Right lobe of liver (tissue), 6 donors: ENCODE measurements at regions not wholly inside any gene's neighbourhood (a gene's known extent, or its start where the extent isn't known, plus 50 kb on each side); places are given as distances from the start of the nearest gene placed in this dataset.

ENCODE experiments used
- ATAC-seq, 4 donors: fragments of 200-7000 bp; cut with Tn5 transposase; one replicate each; pipeline ENCODE4 v1.9.1; 2020; ENCODE audit warnings: mild to moderate bottlenecking in 4 of 4, moderate library complexity in 4 of 4
- DNase-seq, 3 donors: peaks; one replicate each; pipeline ENCODE4 v3.0.0-alpha.2; 2020
- H3K27ac ChIP-seq, 3 donors: fragments of 200-600 bp; one replicate each; pipeline ENCODE4 v1.8.0; 2022
- H3K27me3 ChIP-seq, 2 donors: fragments of 200-600 bp; one replicate each; pipeline ENCODE4 v1.8.0; 2022
- H3K36me3 ChIP-seq, 4 donors: fragments of 200-600 bp; sonication (generic) in 1 of 4; one replicate each; pipeline versions ENCODE4 v1.5.1 to v1.8.0; 2017 to 2022; ENCODE audit warnings: control low read depth in 1 of 4
- H3K4me1 ChIP-seq, 4 donors: fragments of 200-600 bp; sonication (generic) in 1 of 4; one replicate each; pipeline versions ENCODE4 v1.5.1 to v1.8.0; 2017 to 2022; ENCODE audit warnings: control low read depth in 1 of 4
- H3K4me3 ChIP-seq, 3 donors: fragments of 200-600 bp; one replicate each; pipeline ENCODE4 v1.8.0; 2022
- H3K9me3 ChIP-seq, 4 donors: fragments of 200-600 bp; sonication (generic) in 1 of 4; one replicate each; pipeline versions ENCODE4 v1.5.1 to v1.8.0; 2017 to 2022; ENCODE audit warnings: control low read depth in 1 of 4
- POLR2A ChIP-seq: fragments of 450-650 bp; IDR thresholded peaks from one replicate; pipeline ENCODE4 v1.6.1; 2017; ENCODE audit warnings: antibody characterized with exemption, mild to moderate bottlenecking
- WGBS: methylation state at CpG from one replicate; pipeline ENCODE4 v1.1.6; 2018; ENCODE audit warnings: low coverage, low lambda C conversion rate; ENCODE audit not compliant: insufficient coverage; ENCODE audit errors: missing lambda C conversion rate; 5-methylcytosine and 5-hydroxymethylcytosine counted together
- intact Hi-C, 2 donors: fragments of 100-400 bp; cut with DNase I; formaldehyde crosslinking; loops; one replicate each; pipeline versions ENCODE4 v1.11.2 to v1.14.1; 2022
- TF ChIP-seq, protein P1 (sequence below), 4 donors: fragments of 200-600 bp in 3 of 4; fragments of 450-650 bp in 1 of 4; IDR thresholded peaks; one replicate each; pipeline versions ENCODE4 v1.5.1 to v1.8.0; 2016 to 2022; ENCODE audit warnings: antibody characterized with exemption in 4 of 4, mild to moderate bottlenecking in 2 of 4
- donor health status: DM: no; HTN: yes; CAD: no.
- donor health status: DM: no; HTN: no; CAD: no.
- donor health status: DM: no; HTN: no; CAD: no.
- donor health status: DM: no; HTN: yes; CAD: no.
- donor health status: DM: no; HTN: yes; CAD: no.

DNA sequence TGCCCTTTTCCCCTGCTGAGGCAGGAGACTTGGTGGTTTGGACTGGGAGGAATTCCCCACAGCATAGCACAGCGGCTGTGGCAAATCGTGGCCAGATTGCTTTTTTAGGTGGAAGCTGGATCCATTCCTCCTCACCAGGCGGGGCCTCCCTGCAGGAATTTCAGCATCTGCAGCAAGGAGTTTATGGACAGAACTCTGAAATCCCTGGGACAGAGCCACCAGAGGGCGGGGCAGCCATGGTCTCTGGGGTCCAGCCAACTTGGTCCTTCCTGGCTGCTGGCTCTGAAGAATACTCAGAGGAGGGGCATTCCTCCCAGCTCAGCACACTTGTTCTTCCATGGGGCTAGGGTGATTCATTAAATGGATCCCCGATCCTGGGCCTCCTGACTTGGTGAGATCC is 794.3 kb downstream of the SH3BGRL start:
- no peak overlapping the region for H3K27ac ChIP-seq
- H3K4me3 ChIP-seq = no peak overlapping the region
- H3K27me3 ChIP-seq = no peaks in the 10 kb centered on the region
- no peak for DNase-seq
- TF ChIP-seq, protein P1, sequence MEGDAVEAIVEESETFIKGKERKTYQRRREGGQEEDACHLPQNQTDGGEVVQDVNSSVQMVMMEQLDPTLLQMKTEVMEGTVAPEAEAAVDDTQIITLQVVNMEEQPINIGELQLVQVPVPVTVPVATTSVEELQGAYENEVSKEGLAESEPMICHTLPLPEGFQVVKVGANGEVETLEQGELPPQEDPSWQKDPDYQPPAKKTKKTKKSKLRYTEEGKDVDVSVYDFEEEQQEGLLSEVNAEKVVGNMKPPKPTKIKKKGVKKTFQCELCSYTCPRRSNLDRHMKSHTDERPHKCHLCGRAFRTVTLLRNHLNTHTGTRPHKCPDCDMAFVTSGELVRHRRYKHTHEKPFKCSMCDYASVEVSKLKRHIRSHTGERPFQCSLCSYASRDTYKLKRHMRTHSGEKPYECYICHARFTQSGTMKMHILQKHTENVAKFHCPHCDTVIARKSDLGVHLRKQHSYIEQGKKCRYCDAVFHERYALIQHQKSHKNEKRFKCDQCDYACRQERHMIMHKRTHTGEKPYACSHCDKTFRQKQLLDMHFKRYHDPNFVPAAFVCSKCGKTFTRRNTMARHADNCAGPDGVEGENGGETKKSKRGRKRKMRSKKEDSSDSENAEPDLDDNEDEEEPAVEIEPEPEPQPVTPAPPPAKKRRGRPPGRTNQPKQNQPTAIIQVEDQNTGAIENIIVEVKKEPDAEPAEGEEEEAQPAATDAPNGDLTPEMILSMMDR (IDR thresholded peaks at IDR 0.05) = no peak
- no peak for TF ChIP-seq POLR2A
- H3K4me1 ChIP-seq = no peaks in the 10 kb centered on the region
- no peak for ATAC-seq
- 40% methylated on average over 3 of the region's 5 CpGs for WGBS
- H3K36me3 ChIP-seq = no peaks in the 10 kb centered on the region
- intact Hi-C loops = no loop called here
- H3K9me3 ChIP-seq = peaks cover 0 to 7% (median 0%) of the 10 kb centered on the region in 4 donors

DNA sequence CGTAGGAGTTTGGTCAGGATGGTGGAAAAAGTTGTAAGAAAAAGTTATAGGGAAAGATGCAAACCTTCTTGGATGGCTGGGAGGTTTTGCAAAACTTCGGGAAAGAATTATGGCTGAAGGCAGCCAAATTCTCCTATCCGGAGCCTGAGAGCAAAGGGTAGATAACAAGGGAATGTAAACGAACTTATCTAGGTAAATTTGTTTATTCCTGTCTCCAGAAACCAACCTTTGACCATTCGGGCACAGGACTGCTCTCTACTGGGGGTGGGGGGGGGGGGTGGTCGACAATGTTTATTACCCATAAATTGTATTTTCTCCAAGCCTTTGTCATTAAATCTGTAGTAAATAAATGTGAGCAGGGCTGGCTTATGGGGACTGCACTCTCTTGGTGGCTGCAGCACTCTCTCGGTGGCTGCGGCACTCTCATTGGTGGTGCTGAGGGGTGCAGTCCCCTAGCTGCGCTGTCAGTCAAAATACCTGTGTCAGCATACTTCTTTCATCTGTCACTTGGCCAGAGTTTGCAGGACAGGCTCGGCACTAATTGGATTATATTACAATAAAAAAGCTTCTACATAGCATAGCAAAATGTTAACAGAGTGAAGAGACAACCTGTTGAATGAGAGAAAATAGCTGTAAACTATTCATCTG is 827.8 kb downstream of the SH3BGRL start:
- H3K27ac ChIP-seq = peak overlapping the region in 2 of 3 donors; percentile 50 to 81
- TF ChIP-seq, protein P1 (IDR thresholded peaks at IDR 0.05) = no peak
- TF ChIP-seq POLR2A = no peak
- intact Hi-C loops = no loop called here
- peaks cover 0 to 6% (median 0%) of the 10 kb centered on the region in 4 donors for H3K4me1 ChIP-seq
- no peaks in the 10 kb centered on the region for H3K27me3 ChIP-seq
- 27% methylated on average over 7 of the region's 10 CpGs for WGBS
- no peak for DNase-seq
- H3K4me3 ChIP-seq = peak overlapping the region in 1 of 3 donors; percentile 3
- peaks cover 0 to 4% (median 1%) of the 10 kb centered on the region in 4 donors for H3K9me3 ChIP-seq
- no peaks in the 10 kb centered on the region for H3K36me3 ChIP-seq
- peak; percentile 77 to 98 (median 80) for ATAC-seq

DNA sequence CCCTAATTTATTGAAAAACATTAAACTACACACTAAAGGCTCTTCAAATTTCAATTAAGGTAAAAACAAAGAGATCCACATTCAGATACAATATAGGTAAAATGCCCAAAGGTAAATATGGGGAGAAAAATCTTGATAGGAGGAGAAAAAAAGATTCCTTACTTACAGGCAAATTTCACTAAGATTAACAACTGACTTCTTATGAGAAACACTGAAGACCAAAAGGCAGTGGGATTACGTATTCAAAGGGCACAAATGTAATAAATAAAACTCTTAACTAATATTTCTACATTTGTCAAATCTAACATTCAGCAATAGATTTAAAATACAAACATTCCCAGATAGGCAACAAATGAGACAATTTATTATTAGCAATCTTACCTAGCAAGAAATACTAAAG is 829.3 kb downstream of the SH3BGRL start:
- TF ChIP-seq POLR2A = no peak
- TF ChIP-seq, protein P1 (IDR thresholded peaks at IDR 0.05) = no peak

DNA sequence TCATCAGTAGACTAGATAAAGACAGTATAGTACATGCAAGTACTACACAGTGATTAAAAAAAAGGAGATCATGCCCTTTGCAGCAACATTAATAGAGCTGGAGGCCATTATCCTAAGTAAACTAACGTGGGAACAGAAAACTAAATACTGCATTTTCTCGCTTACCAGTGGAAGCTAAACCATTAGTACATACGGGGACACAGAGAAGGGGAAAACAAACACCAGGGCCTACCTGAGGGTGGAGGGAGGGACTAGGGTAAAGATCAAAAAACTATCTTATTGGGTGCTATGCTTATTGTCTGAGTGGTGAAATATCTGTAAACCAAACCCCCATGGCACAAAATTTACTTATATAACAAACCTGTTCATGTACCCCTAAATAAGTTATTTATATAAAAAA is 836.9 kb downstream of the SH3BGRL start:
- intact Hi-C loops = no loop called here
- WGBS = 52% methylated on average over 3 of the region's 3 CpGs
- TF ChIP-seq POLR2A = no peak
- TF ChIP-seq, protein P1 (IDR thresholded peaks at IDR 0.05) = no peak
- DNase-seq = no peak
- peak; percentile 50 to 92 (median 68) for ATAC-seq
- H3K4me1 ChIP-seq = no peaks in the 10 kb centered on the region
- peak overlapping the region in 1 of 3 donors; percentile 64 for H3K27ac ChIP-seq
- no peaks in the 10 kb centered on the region for H3K9me3 ChIP-seq
- no peaks in the 10 kb centered on the region for H3K27me3 ChIP-seq
- H3K36me3 ChIP-seq = no peaks in the 10 kb centered on the region
- no peak overlapping the region for H3K4me3 ChIP-seq

More for the DNA sequence above, 829.3 kb downstream of the SH3BGRL start:
- no peaks in the 10 kb centered on the region for H3K36me3 ChIP-seq
- peaks cover 0 to 4% (median 1%) of the 10 kb centered on the region in 4 donors for H3K9me3 ChIP-seq
- ATAC-seq (no peak), DNase-seq (no peak)
- no peak overlapping the region for H3K27ac ChIP-seq
- intact Hi-C loops = no loop called here
- H3K4me3 ChIP-seq = no peak overlapping the region
- no peaks in the 10 kb centered on the region for H3K27me3 ChIP-seq
- peaks cover 0 to 6% (median 0%) of the 10 kb centered on the region in 4 donors for H3K4me1 ChIP-seq
- 67% methylated on average over 1 of the region's 1 CpG for WGBS
